ENCODE measurements at regions not wholly inside any gene's neighbourhood (a gene's known extent, or its start where the extent isn't known, plus 50 kb on each side); places are given as distances from the start of the nearest gene placed in this dataset.

- TF ChIP-seq CTCF (IDR thresholded peaks at IDR 0.05): no peak
- ATAC-seq (ENCODE audit: low FRiP score) (no peak), DNase-seq (ENCODE audit: low spot score) (no peak)
Observed at GRCh38 chr6:139862311-139862710, 487.9 kb upstream of the CITED2 start.

GRCh38 chr6:139860203-139860602, 485.8 kb upstream of the CITED2 start:
- no peak for ATAC-seq (ENCODE audit: low FRiP score)
- TF ChIP-seq CTCF (IDR thresholded peaks at IDR 0.05): no peak
- DNase-seq (ENCODE audit: low spot score): no peak

- TF ChIP-seq CTCF (IDR thresholded peaks at IDR 0.05): no peak
- ATAC-seq (ENCODE audit: low FRiP score) (no peak), DNase-seq (ENCODE audit: low spot score) (no peak)
Observed at GRCh38 chr6:139858429-139858828, 484.0 kb upstream of the CITED2 start.

GRCh38 chr6:139857143-139857542, 482.7 kb upstream of the CITED2 start:
- ATAC-seq (ENCODE audit: low FRiP score): no peak
- TF ChIP-seq CTCF (IDR thresholded peaks at IDR 0.05): no peak
- no peak for DNase-seq (ENCODE audit: low spot score)

GRCh38 chr6:139856562-139856961, 482.1 kb upstream of the CITED2 start:
- TF ChIP-seq CTCF (IDR thresholded peaks at IDR 0.05): no peak
- no peak for ATAC-seq (ENCODE audit: low FRiP score)
- DNase-seq (ENCODE audit: low spot score): no peak

- no peak for TF ChIP-seq CTCF (IDR thresholded peaks at IDR 0.05)
- DNase-seq (ENCODE audit: low spot score): no peak
- no peak for ATAC-seq (ENCODE audit: low FRiP score)
Observed at GRCh38 chr6:139855671-139856311, 481.3 kb upstream of the CITED2 start.

GRCh38 chr6:139853302-139853992, 479.0 kb upstream of the CITED2 start:
- DNase-seq (ENCODE audit: low spot score): no peak
- no peak for ATAC-seq (ENCODE audit: low FRiP score)
- no peak for TF ChIP-seq CTCF (IDR thresholded peaks at IDR 0.05)
